PC-9 (cell line): ENCODE measurements at regions not wholly inside any gene's neighbourhood (a gene's known extent, or its start where the extent isn't known, plus 50 kb on each side); places are given as distances from the start of the nearest gene placed in this dataset.

Source experiments
- BruUV-seq: library from RNA; stranded (reverse); fragments of 400-500 nt; replicated peaks from 2 replicates; lab custom pipeline; 2021; lab: Mats Ljungman, UMichigan
- CTCF ChIA-PET: fragments of 300-600 bp; sonication (Branson Sonifier 250); formaldehyde crosslinking; loops from one replicate; lab custom pipeline; 2022; ENCODE audit warnings: antibody characterized with exemption; lab: Charles Lee
- POLR2A ChIA-PET: fragments of 300-600 bp; sonication (Branson Sonifier 250); formaldehyde crosslinking; loops from one replicate; lab custom pipeline; 2022; ENCODE audit warnings: antibody characterized with exemption; ENCODE audit not compliant: unreplicated experiment; lab: Charles Lee
- DNase-seq, 2 experiments: peaks; one replicate each; pipeline versions ENCODE4 v3.0.0 to v3.0.0-alpha.2; 2015 to 2022; ENCODE audit warnings: mixed read lengths in 1 of 2
- H2AFZ ChIP-seq: fragments of 200-600 bp; sonication (generic); 2 replicates; pipeline ENCODE4 v1.8.1; 2017; ENCODE audit warnings: antibody characterized with exemption
- H3F3A ChIP-seq: fragments of 200-600 bp; sonication (generic); 2 replicates; pipeline ENCODE4 v1.8.1; 2017; ENCODE audit warnings: antibody characterized with exemption, mild to moderate bottlenecking, low read depth; ENCODE audit not compliant: insufficient read depth
- H3K27ac ChIP-seq: fragments of 200-600 bp; sonication (generic); 2 replicates; pipeline ENCODE4 v1.6.1; 2016; ENCODE audit warnings: mixed run types
- H3K27me3 ChIP-seq: fragments of 200-600 bp; sonication (generic); 2 replicates; pipeline ENCODE4 v1.6.1; 2016; ENCODE audit warnings: low read depth, mixed run types; ENCODE audit not compliant: insufficient read depth
- H3K36me3 ChIP-seq: fragments of 200-600 bp; sonication (generic); 2 replicates; pipeline ENCODE4 v1.6.1; 2016; ENCODE audit warnings: low read depth, mixed run types
- H3K4me1 ChIP-seq: fragments of 200-600 bp; sonication (generic); replicated peaks from 2 replicates; pipeline ENCODE4 v1.6.1; 2016; ENCODE audit warnings: mixed run types; ENCODE audit not compliant: insufficient read depth
- H3K4me2 ChIP-seq: fragments of 200-600 bp; sonication (generic); 2 replicates; pipeline ENCODE4 v1.6.1; 2017; ENCODE audit warnings: mixed run types
- H3K4me3 ChIP-seq: fragments of 200-600 bp; sonication (generic); 2 replicates; pipeline ENCODE4 v1.6.1; 2016; ENCODE audit warnings: mixed run types
- H3K79me2 ChIP-seq: fragments of 200-600 bp; sonication (generic); 2 replicates; pipeline ENCODE4 v1.6.1; 2017; ENCODE audit warnings: low read depth, mixed run types
- H3K9me2 ChIP-seq: fragments of 200-600 bp; sonication (generic); 2 replicates; pipeline ENCODE4 v1.8.1; 2017; ENCODE audit warnings: mild to moderate bottlenecking; ENCODE audit not compliant: insufficient read depth
- H3K9me3 ChIP-seq: fragments of 200-600 bp; sonication (generic); 2 replicates; pipeline ENCODE4 v1.8.1; 2016; ENCODE audit warnings: low read depth; ENCODE audit not compliant: insufficient read depth
- H4K20me1 ChIP-seq: fragments of 200-600 bp; sonication (generic); 2 replicates; pipeline ENCODE4 v1.8.1; 2017; ENCODE audit not compliant: insufficient read depth
- CTCF ChIP-seq: fragments of 200-600 bp; sonication (generic); conservative IDR thresholded peaks from 2 replicates; pipeline ENCODE4 v1.6.1; 2017; ENCODE audit warnings: mixed run types, antibody characterized with exemption, mild to moderate bottlenecking, moderate library complexity
- EZH2 ChIP-seq: fragments of 200-600 bp; sonication (generic); IDR thresholded peaks from 2 replicates; pipeline ENCODE4 v1.8.0; 2017; ENCODE audit warnings: antibody characterized with exemption, low read depth
- intact Hi-C: fragments of 100-400 bp; cut with micrococcal nuclease; formaldehyde crosslinking; loops from one replicate; pipeline ENCODE4 v1.10.0; 2022; ENCODE audit not compliant: unreplicated experiment

GRCh38 chr5:74934949-74935751 is 69.0 kb upstream of the FAM169A start:
- Histone ChIP-seq H3K4me1 (0 out of 2 replicates have a peak, but pooled peaks cover 7% of the 10 kb centered on the region), H3K27me3 (no peaks in the 10 kb centered on the region), H3K36me3 (no peaks in the 10 kb centered on the region), H3K4me3 (no peak overlapping the region), H3F3A (no peaks in the 10 kb centered on the region; the same call in 1 of the 2 replicates), H3K9me2 (no peaks in the 10 kb centered on the region), H3K79me2 (no peaks in the 10 kb centered on the region), H3K4me2 (no peak overlapping the region), H3K27ac (no peak overlapping the region), H3K9me3 (no peaks in the 10 kb centered on the region), H4K20me1 (no peaks in the 10 kb centered on the region), H2AFZ (no peak overlapping the region)
- ChIA-PET POLR2A (no interaction called here), CTCF (interaction anchor here (0.9 kb wide), 1 partner anchor 20 kb away, joined by 3 read pairs; no protein-coding TSS in a partner anchor)
- TF ChIP-seq EZH2: no peak
- peak; percentile 30; the same call in 1 of the 2 replicates for TF ChIP-seq CTCF
- intact Hi-C loops: no loop called here
- BruUV-seq: no TSS peak
- no peak for DNase-seq

- CTCF ChIA-PET: interaction anchor here (0.6 kb wide), 1 partner anchor 49 kb away, joined by 6 read pairs; no protein-coding TSS in a partner anchor
- no peaks in the 10 kb centered on the region for H3K9me2 ChIP-seq
- intact Hi-C loops: loop anchor here (5.0 to 10.0 kb wide), 2 partner anchors 307 to 410 kb away; partner anchors contain the start of genes ANKRD31 and HMGCR
These were observed 61.1 kb upstream of the FAM169A start for GRCh38 chr5:74927336-74927735.

More at GRCh38 chr5:74927336-74927735, 61.1 kb upstream of the FAM169A start:
- Histone ChIP-seq H3K4me2 (no peak overlapping the region), H3K36me3 (no peaks in the 10 kb centered on the region), H3K27me3 (no peaks in the 10 kb centered on the region), H3F3A (peaks cover 4% of the 10 kb centered on the region; the same call in 1 of the 2 replicates), H3K79me2 (no peaks in the 10 kb centered on the region), H3K27ac (no peak overlapping the region), H3K4me1 (no peaks in the 10 kb centered on the region), H4K20me1 (no peaks in the 10 kb centered on the region), H2AFZ (no peak overlapping the region), H3K4me3 (no peak overlapping the region), H3K9me3 (no peaks in the 10 kb centered on the region)
- POLR2A ChIA-PET: no interaction called here
- DNase-seq: no peak
- TF ChIP-seq CTCF (no peak), EZH2 (no peak)
- no TSS peak for BruUV-seq
